ENCODE measurements at regions not wholly inside any gene's neighbourhood (a gene's known extent, or its start where the extent isn't known, plus 50 kb on each side); places are given as distances from the start of the nearest gene placed in this dataset.

DNA sequence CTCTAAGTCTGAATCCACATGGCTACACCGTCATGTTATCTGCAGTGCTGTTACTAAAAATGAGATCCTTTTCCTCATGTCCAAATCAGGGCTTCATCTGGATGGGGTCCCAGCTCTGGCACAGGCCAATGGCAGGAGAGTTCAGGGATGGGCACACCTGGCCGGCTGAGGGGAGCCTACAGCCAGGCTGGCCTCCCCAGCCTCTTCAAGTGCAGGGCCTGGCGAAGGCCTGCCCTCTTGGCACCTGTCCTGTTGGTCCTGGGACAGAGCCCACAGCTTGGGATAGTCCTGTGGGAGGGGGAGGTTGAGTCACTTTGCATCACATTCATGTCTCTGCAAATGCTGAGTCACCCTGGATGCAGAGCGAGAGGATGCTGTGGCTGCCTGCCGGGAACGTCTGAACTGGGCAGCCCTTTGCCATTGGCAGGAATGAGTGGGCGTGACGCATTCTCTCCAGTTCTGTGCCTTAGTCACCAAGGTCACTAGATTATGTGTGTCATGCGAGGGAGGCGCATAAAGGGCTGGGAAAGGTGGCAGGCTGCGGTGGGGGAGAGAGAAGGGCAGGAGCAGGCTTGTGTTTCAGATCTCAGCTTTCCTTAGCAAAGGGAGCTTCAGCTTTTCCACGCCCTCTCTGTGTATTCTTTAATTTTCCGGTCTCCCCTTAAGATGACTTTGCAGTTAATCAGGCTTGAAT is 223.2 kb upstream of the ECI2 start (continued):
- TF ChIP-seq CEBPG (CRISPR knock-in tag; IDR thresholded peaks at IDR 0.05) (no peak), CEBPG (tag; conservative IDR thresholded peaks at IDR 0.05 in 1 of 2, IDR thresholded peaks at IDR 0.05 in 1 of 2) (peak in 1 of 2 experiments; percentile 69; a peak in 2 of 4 replicates), XRCC4 (IDR thresholded peaks at IDR 0.05; ENCODE audit: extremely low read depth, insufficient read depth, insufficient read length) (no peak), EGR1 (conservative IDR thresholded peaks at IDR 0.05) (peak; percentile 96), RAD21 (CRISPR knock-in tag; conservative IDR thresholded peaks at IDR 0.05 in 1 of 2, IDR thresholded peaks at IDR 0.05 in 1 of 2) (peak; percentile 24 to 28; a peak in 1 of 4 replicates), ATF7 (IDR thresholded peaks at IDR 0.05) (peak; percentile 66; the same call in 1 of the 2 replicates), SP1 (CRISPR knock-in tag; IDR thresholded peaks at IDR 0.05) (peak; percentile 39; the same call in 1 of the 2 replicates), ZNF507 (tag; conservative IDR thresholded peaks at IDR 0.05) (no peak), TBP (optimal IDR thresholded peaks at IDR 0.05; ENCODE audit: low read depth, low read length) (no peak), ELF2 (CRISPR knock-in tag; IDR thresholded peaks at IDR 0.05) (no peak), FOS (IDR thresholded peaks at IDR 0.05; ENCODE audit: extremely low read depth, insufficient read length) (peak; percentile 44), CREBBP (IDR thresholded peaks at IDR 0.05; ENCODE audit: low read depth, low read length) (no peak), HDAC2 (IDR thresholded peaks at IDR 0.05) (peak; percentile 81; the same call in 1 of the 2 replicates), ZBED1 (IDR thresholded peaks at IDR 0.05) (no peak), ZNF184 (CRISPR knock-in tag; IDR thresholded peaks at IDR 0.05) (no peak), C11orf30 (IDR thresholded peaks at IDR 0.05; ENCODE audit: low read depth) (peak; percentile 95), GATAD2B (IDR thresholded peaks at IDR 0.05; ENCODE audit: borderline replicate concordance) (0 out of 2 replicates have a peak, but pooled peaks have one; percentile 33), ZKSCAN1 (IDR thresholded peaks at IDR 0.05; ENCODE audit: low read depth, low read length) (peak; percentile 17; the same call in 1 of the 2 replicates), SRSF7 (optimal IDR thresholded peaks at IDR 0.05; ENCODE audit: low read depth, low read length) (no peak)
- TF ChIP-seq, protein P1, sequence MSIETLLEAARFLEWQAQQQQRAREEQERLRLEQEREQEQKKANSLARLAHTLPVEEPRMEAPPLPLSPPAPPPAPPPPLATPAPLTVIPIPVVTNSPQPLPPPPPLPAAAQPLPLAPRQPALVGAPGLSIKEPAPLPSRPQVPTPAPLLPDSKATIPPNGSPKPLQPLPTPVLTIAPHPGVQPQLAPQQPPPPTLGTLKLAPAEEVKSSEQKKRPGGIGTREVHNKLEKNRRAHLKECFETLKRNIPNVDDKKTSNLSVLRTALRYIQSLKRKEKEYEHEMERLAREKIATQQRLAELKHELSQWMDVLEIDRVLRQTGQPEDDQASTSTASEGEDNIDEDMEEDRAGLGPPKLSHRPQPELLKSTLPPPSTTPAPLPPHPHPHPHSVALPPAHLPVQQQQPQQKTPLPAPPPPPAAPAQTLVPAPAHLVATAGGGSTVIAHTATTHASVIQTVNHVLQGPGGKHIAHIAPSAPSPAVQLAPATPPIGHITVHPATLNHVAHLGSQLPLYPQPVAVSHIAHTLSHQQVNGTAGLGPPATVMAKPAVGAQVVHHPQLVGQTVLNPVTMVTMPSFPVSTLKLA (conservative IDR thresholded peaks at IDR 0.05) = peak in 1 of 2 experiments; percentile 52; a peak in 2 of 4 replicates
- TF ChIP-seq, protein P2, sequence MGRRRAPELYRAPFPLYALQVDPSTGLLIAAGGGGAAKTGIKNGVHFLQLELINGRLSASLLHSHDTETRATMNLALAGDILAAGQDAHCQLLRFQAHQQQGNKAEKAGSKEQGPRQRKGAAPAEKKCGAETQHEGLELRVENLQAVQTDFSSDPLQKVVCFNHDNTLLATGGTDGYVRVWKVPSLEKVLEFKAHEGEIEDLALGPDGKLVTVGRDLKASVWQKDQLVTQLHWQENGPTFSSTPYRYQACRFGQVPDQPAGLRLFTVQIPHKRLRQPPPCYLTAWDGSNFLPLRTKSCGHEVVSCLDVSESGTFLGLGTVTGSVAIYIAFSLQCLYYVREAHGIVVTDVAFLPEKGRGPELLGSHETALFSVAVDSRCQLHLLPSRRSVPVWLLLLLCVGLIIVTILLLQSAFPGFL (CRISPR knock-in tag; IDR thresholded peaks at IDR 0.05) = no peak
- TF ChIP-seq, protein P3, sequence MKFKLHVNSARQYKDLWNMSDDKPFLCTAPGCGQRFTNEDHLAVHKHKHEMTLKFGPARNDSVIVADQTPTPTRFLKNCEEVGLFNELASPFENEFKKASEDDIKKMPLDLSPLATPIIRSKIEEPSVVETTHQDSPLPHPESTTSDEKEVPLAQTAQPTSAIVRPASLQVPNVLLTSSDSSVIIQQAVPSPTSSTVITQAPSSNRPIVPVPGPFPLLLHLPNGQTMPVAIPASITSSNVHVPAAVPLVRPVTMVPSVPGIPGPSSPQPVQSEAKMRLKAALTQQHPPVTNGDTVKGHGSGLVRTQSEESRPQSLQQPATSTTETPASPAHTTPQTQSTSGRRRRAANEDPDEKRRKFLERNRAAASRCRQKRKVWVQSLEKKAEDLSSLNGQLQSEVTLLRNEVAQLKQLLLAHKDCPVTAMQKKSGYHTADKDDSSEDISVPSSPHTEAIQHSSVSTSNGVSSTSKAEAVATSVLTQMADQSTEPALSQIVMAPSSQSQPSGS (CRISPR knock-in tag; IDR thresholded peaks at IDR 0.05) = no peak
- TF ChIP-seq, protein P4, sequence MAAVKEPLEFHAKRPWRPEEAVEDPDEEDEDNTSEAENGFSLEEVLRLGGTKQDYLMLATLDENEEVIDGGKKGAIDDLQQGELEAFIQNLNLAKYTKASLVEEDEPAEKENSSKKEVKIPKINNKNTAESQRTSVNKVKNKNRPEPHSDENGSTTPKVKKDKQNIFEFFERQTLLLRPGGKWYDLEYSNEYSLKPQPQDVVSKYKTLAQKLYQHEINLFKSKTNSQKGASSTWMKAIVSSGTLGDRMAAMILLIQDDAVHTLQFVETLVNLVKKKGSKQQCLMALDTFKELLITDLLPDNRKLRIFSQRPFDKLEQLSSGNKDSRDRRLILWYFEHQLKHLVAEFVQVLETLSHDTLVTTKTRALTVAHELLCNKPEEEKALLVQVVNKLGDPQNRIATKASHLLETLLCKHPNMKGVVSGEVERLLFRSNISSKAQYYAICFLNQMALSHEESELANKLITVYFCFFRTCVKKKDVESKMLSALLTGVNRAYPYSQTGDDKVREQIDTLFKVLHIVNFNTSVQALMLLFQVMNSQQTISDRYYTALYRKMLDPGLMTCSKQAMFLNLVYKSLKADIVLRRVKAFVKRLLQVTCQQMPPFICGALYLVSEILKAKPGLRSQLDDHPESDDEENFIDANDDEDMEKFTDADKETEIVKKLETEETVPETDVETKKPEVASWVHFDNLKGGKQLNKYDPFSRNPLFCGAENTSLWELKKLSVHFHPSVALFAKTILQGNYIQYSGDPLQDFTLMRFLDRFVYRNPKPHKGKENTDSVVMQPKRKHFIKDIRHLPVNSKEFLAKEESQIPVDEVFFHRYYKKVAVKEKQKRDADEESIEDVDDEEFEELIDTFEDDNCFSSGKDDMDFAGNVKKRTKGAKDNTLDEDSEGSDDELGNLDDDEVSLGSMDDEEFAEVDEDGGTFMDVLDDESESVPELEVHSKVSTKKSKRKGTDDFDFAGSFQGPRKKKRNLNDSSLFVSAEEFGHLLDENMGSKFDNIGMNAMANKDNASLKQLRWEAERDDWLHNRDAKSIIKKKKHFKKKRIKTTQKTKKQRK (IDR thresholded peaks at IDR 0.05; ENCODE audit: borderline replicate concordance, low read depth, low read length) = no peak

Measured in K562 (cell line).